ENCODE measurements at regions not wholly inside any gene's neighbourhood (a gene's known extent, or its start where the extent isn't known, plus 50 kb on each side); places are given as distances from the start of the nearest gene placed in this dataset.

GRCh38 chr14:61953602-61954001, 191.4 kb downstream of the SNAPC1 start:
- DNase-seq = no peak

- DNase-seq = no peak
Measured at GRCh38 chr14:61954306-61954705, 192.1 kb downstream of the SNAPC1 start.

GRCh38 chr14:61956517-61956916, 194.3 kb downstream of the SNAPC1 start:
- DNase-seq = no peak

GRCh38 chr14:61959348-61959747, 197.1 kb downstream of the SNAPC1 start:
- no peak for DNase-seq

- no peak for DNase-seq
Measured at GRCh38 chr14:61961369-61961768, 199.1 kb downstream of the SNAPC1 start.

- no peak for DNase-seq
Measured at GRCh38 chr14:61963926-61964325, 201.7 kb downstream of the SNAPC1 start.

- DNase-seq = no peak
Measured at GRCh38 chr14:61965030-61965745, 203.0 kb downstream of the SNAPC1 start.

GRCh38 chr14:61968207-61968606, 206.0 kb downstream of the SNAPC1 start:
- DNase-seq = no peak

GRCh38 chr14:61972711-61973110, 210.5 kb downstream of the SNAPC1 start:
- DNase-seq = no peak

- no peak for DNase-seq
Measured at GRCh38 chr14:61973981-61974380, 211.8 kb downstream of the SNAPC1 start.

GRCh38 chr14:61977217-61977616, 215.0 kb downstream of the SNAPC1 start:
- DNase-seq = no peak

GRCh38 chr14:61988240-61988639, 226.0 kb downstream of the SNAPC1 start:
- no peak for DNase-seq

- no peak for DNase-seq
Measured at GRCh38 chr14:61992139-61992538, 229.9 kb downstream of the SNAPC1 start.

- DNase-seq = no peak
Measured at GRCh38 chr14:61992926-61993325, 230.7 kb downstream of the SNAPC1 start.

- no peak for DNase-seq
Measured at GRCh38 chr14:61994589-61994988, 232.4 kb downstream of the SNAPC1 start.

- DNase-seq = no peak
Measured at GRCh38 chr14:61996753-61997152, 234.5 kb downstream of the SNAPC1 start.

GRCh38 chr14:61997161-61997560, 234.9 kb downstream of the SNAPC1 start:
- DNase-seq = no peak

- DNase-seq = no peak
Measured at GRCh38 chr14:62001963-62002362, 239.7 kb downstream of the SNAPC1 start.

GRCh38 chr14:62002642-62003041, 240.4 kb downstream of the SNAPC1 start:
- DNase-seq = peak in 1 of 2 experiments; percentile 6

- DNase-seq = no peak
Measured at GRCh38 chr14:62003701-62004100, 241.5 kb downstream of the SNAPC1 start.

- DNase-seq = no peak
Measured at GRCh38 chr14:62006116-62006731, 244.0 kb downstream of the SNAPC1 start.

- no peak for DNase-seq
Measured at GRCh38 chr14:62015243-62015642, 253.0 kb downstream of the SNAPC1 start.

GRCh38 chr14:62015945-62016344, 253.7 kb downstream of the SNAPC1 start:
- no peak for DNase-seq

- no peak for DNase-seq
Measured at GRCh38 chr14:62017651-62018230, 255.5 kb downstream of the SNAPC1 start.

Data from activated CD4-positive, alpha-beta T cell treated with anti-CD3 and anti-CD28 coated beads, Interleukin-2, amount 50 U/mL, for 48 hours (primary cell).